Hypothalamus (tissue), 51 donors: ENCODE measurements at regions not wholly inside any gene's neighbourhood (a gene's known extent, or its start where the extent isn't known, plus 50 kb on each side); places are given as distances from the start of the nearest gene placed in this dataset.

Experiments
- DNase-seq, 51 donors: peaks; one replicate each; lab custom pipeline; 2025; lab: John Stamatoyannopoulos, UW

- no peak for DNase-seq
Observed at GRCh38 chr5:82417776-82418607, 139.8 kb upstream of the RPS23 start.

- DNase-seq = no peak
Observed at GRCh38 chr5:82416512-82416911, 138.4 kb upstream of the RPS23 start.

DNA sequence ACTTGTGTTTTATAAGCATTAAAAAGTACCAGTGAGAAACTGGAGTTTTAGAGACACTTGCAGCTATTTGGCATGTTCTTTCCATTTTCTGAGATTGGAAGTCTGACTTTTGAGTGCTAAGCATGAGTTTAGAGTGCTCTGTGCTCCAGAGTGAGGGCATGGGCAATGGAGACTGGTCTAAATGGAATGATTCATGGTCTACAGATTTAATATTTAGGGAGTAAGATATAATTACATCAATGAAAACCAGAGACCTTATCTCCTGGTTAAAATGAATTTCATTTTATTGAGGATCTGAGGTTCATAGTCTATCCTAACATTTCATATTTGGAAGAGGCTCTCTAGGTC lies 135.9 kb upstream of the RPS23 start:
- no peak for DNase-seq

DNA sequence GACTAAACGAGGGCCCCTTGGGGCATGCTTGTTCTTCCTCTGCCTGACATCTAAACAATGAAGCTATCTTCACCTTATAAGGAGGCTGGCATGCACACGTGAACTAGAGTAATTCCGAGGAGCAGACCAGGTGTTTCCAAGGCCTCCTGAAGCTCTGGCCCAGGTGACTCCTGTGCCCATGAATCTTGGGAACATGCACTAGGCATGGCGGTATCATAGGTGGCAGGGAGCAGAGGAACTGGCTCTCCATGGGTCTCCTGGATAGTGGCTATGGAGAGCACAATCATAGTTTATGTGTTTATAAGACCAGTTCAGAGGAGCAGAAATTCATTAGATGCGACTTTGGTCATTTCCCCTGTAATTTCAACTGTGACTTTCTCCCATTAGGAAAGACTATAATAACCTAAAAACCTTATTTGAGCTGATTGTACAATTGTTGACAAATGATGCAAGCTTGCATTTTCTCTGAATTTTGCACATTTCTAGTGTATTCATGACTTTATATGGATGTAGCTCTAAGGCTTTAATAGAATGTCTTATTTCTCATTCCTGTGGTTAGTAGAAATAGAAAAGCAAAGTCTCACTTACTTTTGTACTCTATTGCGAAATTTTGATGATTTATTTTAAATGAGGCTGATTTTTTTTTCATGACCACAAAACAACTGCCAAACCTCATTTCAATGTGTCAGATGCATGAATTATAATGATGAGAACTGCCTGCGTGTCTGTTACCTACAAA lies 135.3 kb upstream of the RPS23 start:
- no peak for DNase-seq

GRCh38 chr5:82408033-82408432 lies 129.9 kb upstream of the RPS23 start:
- no peak for DNase-seq

- no peak for DNase-seq
Observed at GRCh38 chr5:82406205-82406773, 128.1 kb upstream of the RPS23 start.

DNA sequence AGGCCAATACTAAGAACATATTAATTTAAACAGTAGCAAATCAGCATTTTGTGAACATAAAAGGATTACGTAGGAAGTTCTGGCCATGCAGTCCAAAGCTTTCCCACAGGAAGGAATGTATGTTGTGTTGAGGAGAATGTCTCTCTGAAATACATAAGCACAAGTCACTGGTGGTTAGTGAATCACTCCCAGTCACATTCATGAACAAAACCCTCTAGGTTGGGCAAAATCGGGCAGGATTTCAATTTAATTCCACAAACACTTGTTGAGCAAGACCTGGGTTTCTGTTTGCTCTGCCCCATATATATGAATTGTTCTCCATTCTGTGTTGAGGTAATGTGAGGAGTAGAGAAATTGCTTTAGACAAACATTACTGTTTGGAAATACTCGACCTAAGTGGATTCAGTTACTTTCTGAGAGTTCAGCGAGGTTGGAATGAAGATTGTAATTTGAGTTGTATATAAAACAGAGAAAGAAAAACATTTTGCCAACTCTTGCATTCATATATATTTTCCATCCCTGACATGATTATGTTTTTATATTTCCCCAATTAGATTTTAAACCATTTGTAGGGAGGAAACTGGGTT lies 127.6 kb upstream of the RPS23 start:
- DNase-seq = no peak

GRCh38 chr5:82405161-82405560 lies 127.0 kb upstream of the RPS23 start:
- DNase-seq = no peak

- DNase-seq = no peak
Observed at GRCh38 chr5:82404382-82404945, 126.3 kb upstream of the RPS23 start.

GRCh38 chr5:82403724-82404123 lies 125.6 kb upstream of the RPS23 start:
- DNase-seq = no peak

GRCh38 chr5:82403026-82403425 lies 124.9 kb upstream of the RPS23 start:
- no peak for DNase-seq

GRCh38 chr5:82399111-82399510 lies 121.0 kb upstream of the RPS23 start:
- no peak for DNase-seq

DNA sequence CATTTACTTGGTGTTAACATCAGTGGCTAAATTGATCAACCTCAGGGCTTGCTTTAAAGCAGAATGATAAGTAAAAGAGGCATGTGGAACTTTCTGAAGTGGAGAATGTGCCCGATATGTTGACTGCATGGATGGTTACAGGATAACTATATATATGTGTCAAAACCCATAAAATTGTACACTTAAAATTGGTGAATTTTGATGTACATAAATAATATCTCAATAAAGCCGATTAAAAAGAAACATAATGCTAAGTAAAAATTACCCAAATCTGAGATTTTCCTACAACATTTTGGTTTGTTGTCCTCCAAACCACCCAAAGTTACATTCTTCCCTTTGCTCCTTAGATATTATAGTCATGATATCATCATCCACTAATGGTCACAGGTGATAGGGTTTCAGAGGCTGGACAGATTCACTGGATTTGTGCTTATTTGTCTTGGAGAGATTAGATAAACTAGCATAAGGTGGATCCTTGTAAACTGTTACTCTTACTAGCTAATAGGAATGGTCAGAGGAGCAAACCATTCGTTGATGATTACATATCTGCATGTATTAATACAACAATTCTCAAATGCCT lies 119.7 kb upstream of the RPS23 start:
- no peak for DNase-seq

DNA sequence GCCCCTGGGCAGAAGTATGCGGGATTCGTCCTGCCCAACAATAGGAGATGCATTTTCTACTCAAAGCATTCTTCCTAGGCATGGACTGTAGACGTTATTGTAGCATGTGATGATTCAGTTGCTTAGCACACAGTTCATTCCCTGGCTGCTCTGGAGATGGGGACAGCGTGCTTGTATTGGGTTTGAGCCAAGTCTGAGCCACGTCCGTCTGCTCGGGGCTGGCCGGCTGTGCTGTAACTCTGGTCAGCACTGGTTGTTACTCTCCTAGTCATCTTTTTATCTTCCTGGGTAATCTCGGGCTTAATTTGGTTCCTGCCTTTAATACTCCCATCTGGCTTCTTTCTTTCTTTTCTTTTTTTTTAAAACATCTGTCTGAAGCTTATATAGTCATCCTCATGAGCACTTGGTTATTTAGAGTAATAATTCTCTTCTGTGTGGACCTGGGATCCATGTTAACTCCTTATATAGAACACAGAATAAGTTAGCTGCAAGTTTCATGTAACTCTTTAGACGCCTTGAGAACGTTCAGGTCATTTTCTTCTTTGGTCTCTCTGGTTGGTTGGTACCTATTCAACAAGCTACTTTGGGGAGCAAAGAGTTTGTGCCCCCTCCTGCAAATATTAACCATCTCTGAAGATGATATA lies 118.8 kb upstream of the RPS23 start:
- peak in 26 of 51 donors; percentile 0 to 44 (median 12) for DNase-seq

DNA sequence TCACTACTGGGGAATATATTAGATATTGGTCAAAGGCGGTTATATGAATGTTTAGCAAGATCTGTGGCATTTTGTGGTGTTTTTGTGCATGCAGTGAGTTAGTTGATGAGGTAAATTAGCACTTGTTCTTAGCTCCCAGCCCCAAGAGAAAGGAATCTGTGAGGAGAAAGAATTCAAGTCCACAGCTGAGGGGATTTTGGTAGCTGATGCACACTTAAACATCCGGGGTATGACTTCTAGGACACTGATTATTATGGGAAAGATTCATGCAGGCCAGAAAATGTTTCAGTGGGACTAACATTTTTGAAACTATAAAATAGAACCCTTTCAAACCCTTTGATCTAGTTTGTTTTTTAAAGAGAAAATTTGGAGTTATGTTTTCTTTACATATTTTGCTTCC lies 118.2 kb upstream of the RPS23 start:
- no peak for DNase-seq

GRCh38 chr5:82393951-82394350 lies 115.8 kb upstream of the RPS23 start:
- no peak for DNase-seq

GRCh38 chr5:82390088-82390487 lies 111.9 kb upstream of the RPS23 start:
- no peak for DNase-seq

DNA sequence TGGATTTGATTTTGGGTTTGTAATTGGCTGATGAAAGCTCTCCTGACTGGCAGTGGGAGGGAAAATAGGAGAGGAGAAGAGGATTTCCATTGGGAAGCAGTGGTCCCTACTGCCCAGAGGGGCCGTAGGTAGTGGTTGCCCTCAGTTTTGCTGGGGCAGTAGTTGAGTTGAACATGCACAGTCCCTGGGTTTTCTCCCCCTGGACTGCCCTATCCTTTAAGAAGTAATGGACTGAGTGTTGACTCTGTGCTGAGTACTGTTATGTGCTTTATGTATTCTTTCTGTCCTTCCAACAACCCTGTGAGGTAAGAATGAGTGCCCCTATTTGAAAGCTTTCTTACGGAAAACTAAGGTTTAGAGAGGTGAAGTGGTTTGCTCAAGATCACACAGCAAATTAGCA lies 111.2 kb upstream of the RPS23 start:
- no peak for DNase-seq

- DNase-seq = no peak
Observed at GRCh38 chr5:82388181-82388580, 110.0 kb upstream of the RPS23 start.

GRCh38 chr5:82387819-82388166 lies 109.6 kb upstream of the RPS23 start:
- DNase-seq = no peak
